ENCODE measurements at regions not wholly inside any gene's neighbourhood (a gene's known extent, or its start where the extent isn't known, plus 50 kb on each side); places are given as distances from the start of the nearest gene placed in this dataset.

- Histone ChIP-seq H3K4me1 (peaks cover 0 to 14% (median 0%) of the 10 kb centered on the region in 4 donors), H3K27me3 (no peaks in the 10 kb centered on the region), H3K9me3 (no peaks in the 10 kb centered on the region), H3K36me3 (no peaks in the 10 kb centered on the region), H3K27ac (no peak overlapping the region), H3K4me3 (no peak overlapping the region)
- intact Hi-C loops (cut with DNase I; ENCODE audit: low total_unique reads): no loop called here
- no peak for TF ChIP-seq CTCF (IDR thresholded peaks at IDR 0.05)
- no peak for DNase-seq
These were observed 269.9 kb upstream of the SETBP1 start for GRCh38 chr18:44410740-44411139.

GRCh38 chr18:44411262-44411905 is 269.3 kb upstream of the SETBP1 start:
- no peak for DNase-seq
- Histone ChIP-seq H3K4me1 (peaks cover 0 to 14% (median 0%) of the 10 kb centered on the region in 4 donors), H3K4me3 (no peak overlapping the region), H3K9me3 (no peaks in the 10 kb centered on the region), H3K27ac (no peak overlapping the region), H3K27me3 (no peaks in the 10 kb centered on the region), H3K36me3 (no peaks in the 10 kb centered on the region)
- intact Hi-C loops (cut with DNase I; ENCODE audit: low total_unique reads): no loop called here
- no peak for TF ChIP-seq CTCF (IDR thresholded peaks at IDR 0.05)

- no peak overlapping the region for H3K4me3 ChIP-seq
- TF ChIP-seq CTCF (IDR thresholded peaks at IDR 0.05): no peak
- no peak for DNase-seq
- peaks cover 0 to 14% (median 0%) of the 10 kb centered on the region in 4 donors for H3K4me1 ChIP-seq
- no peak overlapping the region for H3K27ac ChIP-seq
- no peaks in the 10 kb centered on the region for H3K27me3 ChIP-seq
- no peaks in the 10 kb centered on the region for H3K9me3 ChIP-seq
- H3K36me3 ChIP-seq: no peaks in the 10 kb centered on the region
- intact Hi-C loops (cut with DNase I; ENCODE audit: low total_unique reads): no loop called here
These were observed 268.7 kb upstream of the SETBP1 start for GRCh38 chr18:44411976-44412375.

- TF ChIP-seq CTCF (IDR thresholded peaks at IDR 0.05): no peak
- no peak overlapping the region for H3K27ac ChIP-seq
- intact Hi-C loops (cut with DNase I; ENCODE audit: low total_unique reads): no loop called here
These were observed 256.7 kb upstream of the SETBP1 start for GRCh38 chr18:44423814-44424644.

GRCh38 chr18:44424645-44425035 is 256.0 kb upstream of the SETBP1 start:
- no peak for DNase-seq
- H3K4me3 ChIP-seq: no peak overlapping the region
- peaks cover 0 to 4% (median 2%) of the 10 kb centered on the region in 3 donors for H3K9me3 ChIP-seq
- no peak for TF ChIP-seq CTCF (IDR thresholded peaks at IDR 0.05)
- H3K27ac ChIP-seq: no peak overlapping the region
- no peaks in the 10 kb centered on the region for H3K4me1 ChIP-seq
- intact Hi-C loops (cut with DNase I; ENCODE audit: low total_unique reads): no loop called here
- no peaks in the 10 kb centered on the region for H3K27me3 ChIP-seq
- H3K36me3 ChIP-seq: no peaks in the 10 kb centered on the region

More at GRCh38 chr18:44423814-44424644, 256.7 kb upstream of the SETBP1 start:
- H3K4me3 ChIP-seq: no peak overlapping the region
- H3K9me3 ChIP-seq: peaks cover 0 to 5% (median 2%) of the 10 kb centered on the region in 3 donors
- H3K4me1 ChIP-seq: no peaks in the 10 kb centered on the region
- no peaks in the 10 kb centered on the region for H3K27me3 ChIP-seq
- H3K36me3 ChIP-seq: no peaks in the 10 kb centered on the region
- DNase-seq: no peak

Data from tibial artery (tissue), 4 donors.